H9 (cell line): ENCODE measurements at regions not wholly inside any gene's neighbourhood (a gene's known extent, or its start where the extent isn't known, plus 50 kb on each side); places are given as distances from the start of the nearest gene placed in this dataset.

Experiments used
- DNase-seq: peaks from one replicate; pipeline ENCODE4 v3.0.0-alpha.2; 2017
- H2AFZ ChIP-seq: one replicate; pipeline ENCODE4 v1.6.1; 2013; ENCODE audit warnings: mild to moderate bottlenecking, low read length, control low read depth, moderate library complexity
- H2AK5ac ChIP-seq: 2 replicates; pipeline ENCODE4 v1.6.1; 2013; ENCODE audit warnings: low read length, control low read depth, mixed read lengths; ENCODE audit not compliant: insufficient read length
- H2BK120ac ChIP-seq: one replicate; pipeline ENCODE4 v1.6.1; 2013; ENCODE audit warnings: low read depth, mild to moderate bottlenecking, low read length, control low read depth, inconsistent platforms; ENCODE audit not compliant: poor library complexity, severe bottlenecking
- H2BK12ac ChIP-seq: 2 replicates; pipeline ENCODE4 v1.6.1; 2013; ENCODE audit warnings: low read length, control low read depth, mixed read lengths, low read depth; ENCODE audit not compliant: insufficient read length
- H2BK15ac ChIP-seq: 2 replicates; pipeline ENCODE4 v1.6.1; 2013; ENCODE audit warnings: low read depth, low read length, control low read depth
- H2BK20ac ChIP-seq: one replicate; pipeline ENCODE4 v1.6.1; 2013; ENCODE audit warnings: low read depth, mild to moderate bottlenecking, low read length, control low read depth, inconsistent platforms; ENCODE audit not compliant: poor library complexity, severe bottlenecking
- H2BK5ac ChIP-seq: 2 replicates; pipeline ENCODE4 v1.6.1; 2013; ENCODE audit warnings: low read length, control low read depth, mixed read lengths; ENCODE audit not compliant: insufficient read length
- H3K14ac ChIP-seq: 2 replicates; pipeline ENCODE4 v1.6.1; 2013; ENCODE audit warnings: low read length, control low read depth; ENCODE audit not compliant: insufficient read depth
- H3K18ac ChIP-seq: 2 replicates; pipeline ENCODE4 v1.6.1; 2013; ENCODE audit warnings: low read depth, mild to moderate bottlenecking, mixed read lengths, low read length, control low read depth; ENCODE audit not compliant: insufficient read length
- H3K23ac ChIP-seq: 2 replicates; pipeline ENCODE4 v1.6.1; 2013; ENCODE audit warnings: low read length, control low read depth, mixed read lengths, low read depth; ENCODE audit not compliant: insufficient read length
- H3K23me2 ChIP-seq: 2 replicates; pipeline ENCODE4 v1.6.1; 2013; ENCODE audit warnings: low read depth, mild to moderate bottlenecking, mixed read lengths, low read length, control low read depth; ENCODE audit not compliant: insufficient read length, poor library complexity, severe bottlenecking
- H3K27ac ChIP-seq: 2 replicates; pipeline ENCODE4 v1.5.1; 2013; ENCODE audit warnings: low read length, control low read depth, mixed read lengths, low read depth; ENCODE audit not compliant: insufficient read length
- H3K27me3 ChIP-seq: 2 replicates; pipeline ENCODE4 v1.6.1; 2013; ENCODE audit warnings: low read length, control low read depth, inconsistent platforms; ENCODE audit not compliant: insufficient read depth
- H3K4ac ChIP-seq: 2 replicates; pipeline ENCODE4 v1.6.1; 2013; ENCODE audit warnings: low read depth, mild to moderate bottlenecking, control low read depth, inconsistent platforms, low read length, moderate library complexity
- H3K4me1 ChIP-seq: 2 replicates; pipeline ENCODE4 v1.6.1; 2013; ENCODE audit warnings: low read length, control low read depth, inconsistent platforms; ENCODE audit not compliant: insufficient read depth
- H3K4me2 ChIP-seq: 2 replicates; pipeline ENCODE4 v1.6.1; 2013; ENCODE audit warnings: low read length, control low read depth, mixed read lengths; ENCODE audit not compliant: insufficient read length, insufficient read depth
- H3K56ac ChIP-seq: 2 replicates; pipeline ENCODE4 v1.6.1; 2013; ENCODE audit warnings: low read depth, mild to moderate bottlenecking, mixed read lengths, low read length, control low read depth; ENCODE audit not compliant: insufficient read length
- H3K79me1 ChIP-seq: 2 replicates; pipeline ENCODE4 v1.6.1; 2013; ENCODE audit warnings: low read depth, mild to moderate bottlenecking, moderate library complexity, low read length, control low read depth, inconsistent platforms; ENCODE audit not compliant: insufficient read depth, poor library complexity, severe bottlenecking
- H3K79me2 ChIP-seq: 2 replicates; pipeline ENCODE4 v1.6.1; 2013; ENCODE audit warnings: low read length, control low read depth, inconsistent platforms; ENCODE audit not compliant: insufficient read depth
- H3K9ac ChIP-seq: 2 replicates; pipeline ENCODE4 v1.6.1; 2013; ENCODE audit warnings: low read length, control low read depth, mixed read lengths; ENCODE audit not compliant: insufficient read length; ENCODE audit errors: extremely low read depth
- H3K9me3 ChIP-seq: one replicate; pipeline ENCODE4 v1.6.1; 2013; ENCODE audit warnings: low read depth, low read length, inconsistent platforms; ENCODE audit not compliant: control insufficient read depth
- H3T11ph ChIP-seq: one replicate; pipeline ENCODE4 v1.6.1; 2013; ENCODE audit warnings: mild to moderate bottlenecking, low read length, control low read depth, inconsistent platforms
- H4K20me1 ChIP-seq: one replicate; pipeline ENCODE4 v1.6.1; 2013; ENCODE audit not compliant: control insufficient read depth, insufficient read length, insufficient read depth
- H4K5ac ChIP-seq: 2 replicates; pipeline ENCODE4 v1.6.1; 2013; ENCODE audit warnings: low read depth, mild to moderate bottlenecking, mixed read lengths, low read length, control low read depth; ENCODE audit not compliant: insufficient read length
- H4K8ac ChIP-seq: replicated peaks from 2 replicates; pipeline ENCODE4 v1.6.1; 2013; ENCODE audit warnings: low read length, control low read depth, mixed read lengths, low read depth; ENCODE audit not compliant: insufficient read length
- H4K91ac ChIP-seq: 2 replicates; pipeline ENCODE4 v1.6.1; 2013; ENCODE audit warnings: low read depth, mild to moderate bottlenecking, moderate library complexity, mixed read lengths, low read length, control low read depth; ENCODE audit not compliant: insufficient read length
- H3K27ac Mint-ChIP-seq, 3 experiments: 2 replicates in 2 of 3; 3 replicates in 1 of 3; pipeline ENCODE4 v1.8.0; 2020 to 2021; ENCODE audit warnings: mixed read lengths in 3 of 3, mild to moderate bottlenecking in 1 of 3, moderate library complexity in 1 of 3
- H3K27me3 Mint-ChIP-seq: 2 replicates; pipeline ENCODE4 v1.8.0; 2021; ENCODE audit warnings: low read depth, mild to moderate bottlenecking, moderate library complexity, mixed read lengths
- H3K36me3 Mint-ChIP-seq, 3 experiments: 2 replicates in 2 of 3; 3 replicates in 1 of 3; pipeline ENCODE4 v1.8.0; 2020 to 2021; ENCODE audit warnings: low read depth in 3 of 3, mixed read lengths in 3 of 3; ENCODE audit not compliant: insufficient read depth in 1 of 3
- H3K4me1 Mint-ChIP-seq, 2 experiments: 2 replicates each; pipeline ENCODE4 v1.8.0; 2020; ENCODE audit warnings: mixed read lengths in 2 of 2
- H3K4me3 Mint-ChIP-seq, 2 experiments: 2 replicates in 1 of 2; 3 replicates in 1 of 2; pipeline ENCODE4 v1.8.0; 2020 to 2021; ENCODE audit warnings: mild to moderate bottlenecking in 2 of 2, mixed read lengths in 2 of 2, moderate library complexity in 1 of 2
- H3K9me3 Mint-ChIP-seq, 2 experiments: 2 replicates in 1 of 2; 3 replicates in 1 of 2; pipeline ENCODE4 v1.8.0; 2020; ENCODE audit warnings: mild to moderate bottlenecking in 2 of 2, mixed read lengths in 2 of 2, moderate library complexity in 1 of 2
- WGBS: extraction: QIAGEN DNeasy Blood & Tissue Kit; methylation state at CpG from one replicate; pipeline ENCODE4 v1.1.7; 2013; ENCODE audit warnings: missing lambda C conversion rate, low lambda C conversion rate, mixed read lengths; ENCODE audit not compliant: insufficient read length; ENCODE audit errors: extremely low coverage; 5-methylcytosine and 5-hydroxymethylcytosine counted together
- TF ChIP-seq, protein P1 (sequence below): fragments of 200-600 bp; sonication (generic); conservative IDR thresholded peaks from 3 replicates; pipeline ENCODE4 v1.8.0; 2021; ENCODE audit warnings: antibody characterized with exemption, mild to moderate bottlenecking

DNA sequence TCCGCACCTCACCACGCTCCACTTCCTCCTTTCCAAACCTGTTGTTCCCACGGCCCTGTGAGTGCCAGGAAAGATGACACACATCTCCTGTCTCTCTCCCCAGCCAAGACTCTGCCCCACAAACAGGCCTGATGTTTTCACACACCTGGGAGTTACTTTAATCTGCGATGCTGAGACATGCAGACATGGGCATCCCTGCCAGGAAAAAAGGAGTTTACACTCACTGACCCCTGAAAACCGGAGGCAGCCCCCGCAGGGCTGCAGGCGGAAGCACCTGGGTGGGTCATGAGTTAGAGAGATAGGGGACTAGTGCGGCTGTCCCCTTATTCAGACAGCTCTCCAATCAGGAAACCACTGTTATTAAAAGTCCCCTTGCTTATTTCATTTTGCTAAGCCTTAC is 106.4 kb upstream of the CARD11 start:
- no peak overlapping the region for H3K4ac ChIP-seq
- Mint-ChIP-seq H3K27me3 (no peaks in the 10 kb centered on the region), H3K36me3 (no peaks in the 10 kb centered on the region; a peak in 1 of 7 replicates), H3K9me3 (peaks cover 3 to 5% of the 10 kb centered on the region in 2 experiments), H3K4me3 (no peak overlapping the region), H3K27ac (peak overlapping the region in 1 of 3 experiments; percentile 25; a peak in 1 of 7 replicates), H3K4me1 (peaks cover 6 to 19% of the 10 kb centered on the region in 2 experiments)
- H2BK15ac ChIP-seq, result no peak overlapping the region
- no peak overlapping the region for H2BK120ac ChIP-seq
- no peak for DNase-seq
- no peaks in the 10 kb centered on the region for H3K9me3 ChIP-seq
- no peak overlapping the region for H4K5ac ChIP-seq
- no peak overlapping the region for H3K23ac ChIP-seq
- no peaks in the 10 kb centered on the region for H3K23me2 ChIP-seq
- H3K14ac ChIP-seq, result no peak overlapping the region
- H4K91ac ChIP-seq, result no peak overlapping the region
- H3K79me2 ChIP-seq, result no peaks in the 10 kb centered on the region
- no peak overlapping the region for H3K9ac ChIP-seq
- no peaks in the 10 kb centered on the region for H4K20me1 ChIP-seq
- H3T11ph ChIP-seq, result no peak overlapping the region
- H2BK20ac ChIP-seq, result no peak overlapping the region
- H2BK12ac ChIP-seq, result no peak overlapping the region
- TF ChIP-seq, protein P1, sequence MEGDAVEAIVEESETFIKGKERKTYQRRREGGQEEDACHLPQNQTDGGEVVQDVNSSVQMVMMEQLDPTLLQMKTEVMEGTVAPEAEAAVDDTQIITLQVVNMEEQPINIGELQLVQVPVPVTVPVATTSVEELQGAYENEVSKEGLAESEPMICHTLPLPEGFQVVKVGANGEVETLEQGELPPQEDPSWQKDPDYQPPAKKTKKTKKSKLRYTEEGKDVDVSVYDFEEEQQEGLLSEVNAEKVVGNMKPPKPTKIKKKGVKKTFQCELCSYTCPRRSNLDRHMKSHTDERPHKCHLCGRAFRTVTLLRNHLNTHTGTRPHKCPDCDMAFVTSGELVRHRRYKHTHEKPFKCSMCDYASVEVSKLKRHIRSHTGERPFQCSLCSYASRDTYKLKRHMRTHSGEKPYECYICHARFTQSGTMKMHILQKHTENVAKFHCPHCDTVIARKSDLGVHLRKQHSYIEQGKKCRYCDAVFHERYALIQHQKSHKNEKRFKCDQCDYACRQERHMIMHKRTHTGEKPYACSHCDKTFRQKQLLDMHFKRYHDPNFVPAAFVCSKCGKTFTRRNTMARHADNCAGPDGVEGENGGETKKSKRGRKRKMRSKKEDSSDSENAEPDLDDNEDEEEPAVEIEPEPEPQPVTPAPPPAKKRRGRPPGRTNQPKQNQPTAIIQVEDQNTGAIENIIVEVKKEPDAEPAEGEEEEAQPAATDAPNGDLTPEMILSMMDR, result no peak
- no peaks in the 10 kb centered on the region for H3K4me1 ChIP-seq
- no peak overlapping the region for H3K27ac ChIP-seq
- no peak overlapping the region for H2AFZ ChIP-seq
- no peak overlapping the region for H3K18ac ChIP-seq
- no peaks in the 10 kb centered on the region for H3K27me3 ChIP-seq
- H4K8ac ChIP-seq, result no peak overlapping the region
- no peak overlapping the region for H2AK5ac ChIP-seq
- no peaks in the 10 kb centered on the region for H3K79me1 ChIP-seq
- WGBS, result no CpG with 5 or more reads among the region's 8 CpGs
- H3K56ac ChIP-seq, result no peak overlapping the region
- H3K4me2 ChIP-seq, result no peak overlapping the region
- no peak overlapping the region for H2BK5ac ChIP-seq
